Mesodermal cell (in vitro differentiated cells): ENCODE measurements at regions not wholly inside any gene's neighbourhood (a gene's known extent, or its start where the extent isn't known, plus 50 kb on each side); places are given as distances from the start of the nearest gene placed in this dataset.
"Not testable (repeated sequence)": the region's sequence is repeated elsewhere in the genome, so short reads cannot be mapped to it uniquely, and the experiment has no call there.

Experiments used
- H3K27ac ChIP-seq: 2 replicates; pipeline ENCODE4 v1.7.0; 2013; ENCODE audit warnings: mild to moderate bottlenecking, low read depth, low read length, moderate library complexity; ENCODE audit not compliant: severe bottlenecking
- H3K36me3 ChIP-seq: 2 replicates; pipeline ENCODE4 v1.7.1; 2013; ENCODE audit warnings: mild to moderate bottlenecking, low read length, moderate library complexity; ENCODE audit not compliant: control insufficient read depth, insufficient read depth
- H3K4me1 ChIP-seq: one replicate; pipeline ENCODE4 v1.7.1; 2013; ENCODE audit warnings: mild to moderate bottlenecking, low read length; ENCODE audit not compliant: insufficient read depth, control insufficient read depth, poor library complexity, severe bottlenecking
- H3K4me3 ChIP-seq: 2 replicates; pipeline ENCODE4 v1.7.0; 2013; ENCODE audit warnings: low read length, control low read depth, mild to moderate bottlenecking; ENCODE audit not compliant: insufficient read depth, poor library complexity, severe bottlenecking; ENCODE audit errors: extremely low read depth
- H3K9me3 ChIP-seq: 2 replicates; pipeline ENCODE4 v1.7.1; 2013; ENCODE audit warnings: mild to moderate bottlenecking, low read length, moderate library complexity; ENCODE audit not compliant: control insufficient read depth
- WGBS, 2 experiments: methylation state at CpG; one replicate each; pipeline ENCODE4 v1.1.5; 2013; ENCODE audit warnings: missing lambda C conversion rate in 2 of 2; ENCODE audit not compliant: insufficient coverage in 2 of 2; 5-methylcytosine and 5-hydroxymethylcytosine counted together

DNA sequence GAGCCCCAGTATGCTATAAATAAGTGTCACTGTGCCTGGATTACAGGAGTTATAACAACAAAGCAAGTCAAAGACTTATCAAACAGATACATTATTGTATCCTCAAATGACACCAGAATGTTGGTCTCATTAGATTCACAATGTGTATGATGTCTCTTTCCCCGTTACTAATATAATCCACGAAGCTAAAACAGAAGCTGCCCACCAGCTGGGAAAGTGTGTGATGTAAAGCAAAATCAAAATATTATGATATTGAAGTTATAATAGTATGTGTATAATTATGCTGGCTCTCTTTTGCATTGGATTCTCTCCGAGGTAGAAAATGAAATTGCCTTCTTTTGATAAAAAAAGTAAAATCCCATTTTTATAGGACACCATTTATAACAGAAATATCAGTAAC, 127.3 kb upstream of the MAN2A1 start:
- no CpG with 5 or more reads among the region's 3 CpGs for WGBS, 2 experiments
- H3K36me3 ChIP-seq, result no peaks in the 10 kb centered on the region
- peaks cover 4% of the 10 kb centered on the region for H3K4me1 ChIP-seq
- no peak overlapping the region for H3K27ac ChIP-seq
- H3K9me3 ChIP-seq, result no peaks in the 10 kb centered on the region
- H3K4me3 ChIP-seq, result no peak overlapping the region

DNA sequence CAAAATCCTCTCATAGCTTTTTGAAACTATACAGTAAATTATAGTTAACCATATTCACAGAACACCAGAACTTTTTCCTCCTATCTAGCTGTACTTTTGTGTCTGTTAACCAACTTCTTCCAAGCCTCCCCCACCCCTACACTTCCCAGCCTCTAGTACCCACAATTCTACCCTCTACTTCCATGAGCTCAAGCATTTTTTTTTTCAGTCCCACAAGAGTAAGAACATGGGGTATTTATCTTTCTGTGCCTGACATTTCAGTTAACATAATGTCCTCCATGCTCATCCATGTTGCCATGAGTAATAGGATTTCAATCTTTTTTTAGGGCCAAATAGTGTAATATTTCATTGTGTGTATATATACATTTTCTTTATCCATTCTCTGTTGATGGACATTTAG, 128.3 kb upstream of the MAN2A1 start:
- H3K36me3 ChIP-seq, result no peaks in the 10 kb centered on the region

DNA sequence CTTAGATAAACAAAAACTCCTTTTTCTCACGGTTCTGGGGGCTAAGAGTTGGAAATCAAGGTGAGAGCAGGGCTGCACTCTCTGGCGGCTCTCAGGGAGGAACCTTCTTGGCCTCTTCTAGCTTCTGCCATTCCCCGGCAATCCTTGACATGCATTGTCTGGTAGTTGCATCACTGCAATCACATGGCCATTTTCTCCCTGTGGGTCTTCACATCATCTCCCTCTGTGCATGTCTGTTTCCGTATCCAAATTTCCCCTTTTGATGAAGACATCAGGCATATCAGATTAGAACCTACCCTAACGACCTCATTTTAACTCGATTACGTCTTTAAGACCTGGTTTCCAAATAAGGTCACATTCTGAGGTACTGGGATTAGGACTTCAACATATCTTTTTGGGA, 129.2 kb upstream of the MAN2A1 start:
- H3K27ac ChIP-seq, result no peak overlapping the region
- H3K4me1 ChIP-seq, result no peaks in the 10 kb centered on the region
- WGBS, 2 experiments, result 85 to 89% methylated on average over 6 of the region's 7 CpGs
- no peaks in the 10 kb centered on the region for H3K9me3 ChIP-seq
- no peaks in the 10 kb centered on the region for H3K36me3 ChIP-seq
- no peak overlapping the region for H3K4me3 ChIP-seq

More for the DNA sequence above, 128.3 kb upstream of the MAN2A1 start:
- no peak overlapping the region for H3K27ac ChIP-seq
- H3K9me3 ChIP-seq, result no peaks in the 10 kb centered on the region
- H3K4me3 ChIP-seq, result no peak overlapping the region
- peaks cover 2% of the 10 kb centered on the region for H3K4me1 ChIP-seq

DNA sequence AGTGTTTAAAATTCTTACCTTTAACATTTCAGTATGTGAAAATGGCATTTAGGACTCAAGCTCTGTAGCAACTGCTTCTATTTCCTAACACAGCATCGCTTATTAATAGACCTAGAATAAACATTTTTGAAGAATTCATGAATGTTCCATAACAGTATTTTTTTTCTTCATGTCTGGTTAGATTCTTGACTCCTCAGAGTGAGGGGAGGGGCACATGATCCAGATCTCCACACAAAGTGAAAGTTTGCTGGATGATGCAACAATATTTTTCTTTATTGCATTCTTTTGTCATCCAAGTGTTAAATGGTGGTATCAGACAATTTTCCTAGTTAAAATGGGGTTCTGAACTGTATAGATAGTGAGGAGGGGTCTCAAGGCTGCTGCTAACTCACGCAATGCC, 130.8 kb upstream of the MAN2A1 start:
- no peaks in the 10 kb centered on the region for H3K4me1 ChIP-seq
- H3K4me3 ChIP-seq, result no peak overlapping the region
- no peaks in the 10 kb centered on the region for H3K9me3 ChIP-seq
- no CpG with 5 or more reads among the region's 2 CpGs for WGBS, 2 experiments
- H3K36me3 ChIP-seq, result no peaks in the 10 kb centered on the region
- H3K27ac ChIP-seq, result no peak overlapping the region

DNA sequence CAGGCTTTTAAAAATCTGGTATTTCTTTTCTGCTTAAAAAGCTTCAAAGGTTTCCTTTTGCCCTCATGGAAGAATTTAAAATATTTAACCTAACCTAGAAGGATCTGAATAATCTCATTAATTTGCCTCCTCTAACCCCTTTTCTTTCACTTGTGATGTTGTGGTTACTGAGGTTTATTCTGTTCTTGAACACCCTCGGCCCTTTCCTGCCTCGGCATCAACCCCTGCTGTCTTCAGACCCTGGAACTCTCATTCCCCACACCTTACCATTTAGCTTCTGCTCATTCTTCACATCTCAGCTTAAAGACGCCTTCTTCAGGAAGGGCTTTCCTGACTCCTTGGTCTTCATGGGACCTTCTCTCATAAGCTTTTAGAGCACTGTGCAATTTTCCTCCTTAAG, 131.4 kb upstream of the MAN2A1 start:
- Histone ChIP-seq H3K9me3 (no peaks in the 10 kb centered on the region), H3K27ac (no peak overlapping the region), H3K4me1 (no peaks in the 10 kb centered on the region), H3K36me3 (no peaks in the 10 kb centered on the region), H3K4me3 (no peak overlapping the region)
- 83 to 95% methylated on average over 1 to 2 of the region's 3 CpGs for WGBS, 2 experiments

DNA sequence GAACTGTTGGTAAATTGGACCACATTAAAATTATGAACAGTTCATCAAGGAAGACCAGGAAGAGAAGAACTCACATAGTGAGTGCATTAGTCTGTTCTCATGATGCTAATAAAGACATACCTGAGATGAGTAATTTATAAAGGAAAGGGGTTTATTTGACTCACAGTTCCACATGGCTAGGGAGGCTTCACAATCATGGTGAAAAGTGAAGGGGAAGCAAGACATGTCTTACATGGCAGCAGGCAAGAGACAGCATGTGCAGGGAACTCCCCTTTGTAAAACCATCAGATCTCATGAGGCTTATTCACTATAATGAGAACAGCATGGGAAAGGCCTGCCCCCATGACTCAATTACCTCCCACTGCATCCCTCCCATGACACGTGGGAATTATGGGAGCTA, 135.9 kb upstream of the MAN2A1 start:
- no peaks in the 10 kb centered on the region for H3K36me3 ChIP-seq
- WGBS, 2 experiments, result no CpG with 5 or more reads among the region's 1 CpG
- no peak overlapping the region for H3K4me3 ChIP-seq
- no peaks in the 10 kb centered on the region for H3K4me1 ChIP-seq
- H3K27ac ChIP-seq, result no peak overlapping the region
- peaks cover 11% of the 10 kb centered on the region for H3K9me3 ChIP-seq

DNA sequence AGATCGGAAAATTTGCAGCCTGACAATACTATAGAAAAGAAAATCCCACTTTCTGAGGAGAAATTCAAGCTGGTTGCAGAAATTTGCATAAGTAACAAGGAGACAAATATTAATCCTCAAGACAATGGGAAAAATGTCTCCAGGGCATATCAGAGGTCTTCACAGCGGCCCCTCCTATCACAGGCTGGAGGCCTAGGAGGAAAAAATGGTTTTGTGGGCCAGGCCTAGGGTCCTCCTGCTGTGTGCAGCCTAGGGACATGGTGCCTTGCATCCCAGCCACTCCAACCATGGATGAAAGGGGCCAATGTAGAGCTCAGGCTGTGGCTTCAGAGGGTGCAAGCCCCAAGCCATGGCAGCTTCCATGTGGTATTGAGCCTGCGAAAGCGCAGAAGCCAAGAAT, 138.5 kb upstream of the MAN2A1 start:
- H3K9me3 ChIP-seq, result peaks cover 11% of the 10 kb centered on the region
- H3K4me1 ChIP-seq, H3K4me3 ChIP-seq, H3K27ac ChIP-seq, H3K36me3 ChIP-seq: not testable (repeated sequence)
- WGBS, 2 experiments, result 87 to 97% methylated on average over 2 to 3 of the region's 4 CpGs

DNA sequence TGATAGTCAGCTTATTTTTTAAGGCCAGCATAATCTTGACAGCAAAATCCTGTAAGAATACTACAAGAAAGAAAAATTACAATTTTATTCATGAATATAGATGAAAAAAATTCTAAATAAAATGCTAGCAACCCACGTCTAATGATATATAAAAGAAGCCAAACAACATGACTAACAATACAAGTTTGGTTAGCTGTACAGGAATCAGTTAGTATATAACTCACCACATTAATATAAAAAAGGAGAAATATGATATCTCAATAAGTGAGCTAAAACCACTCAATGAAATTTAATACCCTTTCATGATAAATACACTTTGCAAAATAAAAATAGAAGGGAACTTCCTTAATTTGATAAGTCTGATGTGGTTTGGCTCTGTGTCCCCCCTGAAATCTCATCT, 139.7 kb upstream of the MAN2A1 start:
- H3K4me1 ChIP-seq, result no peaks in the 10 kb centered on the region
- WGBS, 2 experiments, result no CpG with 5 or more reads among the region's 1 CpG
- no peak overlapping the region for H3K27ac ChIP-seq
- H3K9me3 ChIP-seq, result peaks cover 11% of the 10 kb centered on the region
- H3K36me3 ChIP-seq, result no peaks in the 10 kb centered on the region
- H3K4me3 ChIP-seq, result no peak overlapping the region

DNA sequence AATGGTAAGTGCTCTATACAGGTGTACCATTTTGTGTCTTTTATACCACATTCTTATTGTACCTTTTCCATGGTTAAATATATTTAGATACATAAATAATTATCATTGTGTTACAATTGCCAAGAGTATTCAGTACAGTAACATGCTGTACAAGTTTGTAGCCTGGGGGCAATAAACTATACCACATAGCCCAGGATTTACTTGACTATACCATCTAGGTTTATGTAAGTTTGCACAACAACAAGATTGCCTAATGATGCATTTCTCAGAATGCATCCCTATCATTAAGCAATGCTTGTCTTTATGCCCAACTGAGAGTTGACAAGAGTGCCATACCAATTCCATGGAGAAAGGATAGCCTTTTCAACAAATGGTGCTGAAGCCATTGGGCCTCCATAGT, 136.7 kb upstream of the PJA2 start:
- H3K36me3 ChIP-seq, result no peaks in the 10 kb centered on the region
- no peaks in the 10 kb centered on the region for H3K4me1 ChIP-seq
- peaks cover 4% of the 10 kb centered on the region for H3K9me3 ChIP-seq
- H3K27ac ChIP-seq, result no peak overlapping the region
- H3K4me3 ChIP-seq, result no peak overlapping the region

DNA sequence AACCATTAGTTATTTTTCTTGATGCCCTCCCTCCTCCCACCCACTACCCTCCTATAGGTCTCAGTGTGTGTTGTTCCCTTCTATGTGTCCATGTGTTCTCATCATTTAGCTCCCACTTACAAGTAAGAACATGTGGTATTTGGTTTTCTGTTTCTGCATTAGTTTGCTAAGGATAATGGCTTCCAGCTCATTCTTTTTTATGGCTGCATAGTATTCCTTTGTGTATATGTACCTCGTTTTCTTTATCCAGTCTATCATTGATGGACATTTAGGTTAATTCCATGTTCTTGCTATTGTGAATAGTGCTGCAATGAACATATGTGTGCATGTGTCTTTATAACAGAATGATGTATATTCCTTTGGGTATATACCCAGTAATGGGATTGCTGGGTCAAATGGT, 135.1 kb upstream of the PJA2 start:
- H3K9me3 ChIP-seq, H3K27ac ChIP-seq, H3K36me3 ChIP-seq, H3K4me1 ChIP-seq, H3K4me3 ChIP-seq: not testable (repeated sequence)
- 80% methylated on average over 1 of the region's 1 CpG; no CpG with 5 or more reads in 1 of the 2 experiments for WGBS, 2 experiments

DNA sequence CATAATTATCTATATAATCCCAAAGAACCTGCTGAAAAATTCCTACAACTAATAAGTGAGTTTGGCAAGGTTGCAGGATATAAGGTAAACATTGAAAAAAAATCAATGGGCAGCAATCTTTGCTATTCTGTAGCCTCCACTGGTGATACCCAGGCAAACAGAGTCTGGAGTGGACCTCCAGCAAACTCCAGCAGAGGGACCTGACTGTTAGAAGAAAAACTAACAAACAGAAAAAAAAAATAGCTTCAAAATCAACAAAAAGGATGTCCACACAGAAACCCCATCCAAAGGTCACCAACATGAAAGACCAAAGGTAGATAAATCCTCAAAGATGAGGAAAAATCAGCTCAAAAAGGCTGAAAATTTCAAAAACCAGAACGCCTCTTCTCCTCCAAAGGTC, 128.9 kb upstream of the PJA2 start:
- WGBS, 2 experiments, result no CpG with 5 or more reads among the region's 1 CpG
- H3K36me3 ChIP-seq, H3K9me3 ChIP-seq, H3K4me3 ChIP-seq, H3K27ac ChIP-seq, H3K4me1 ChIP-seq: not testable (repeated sequence)

DNA sequence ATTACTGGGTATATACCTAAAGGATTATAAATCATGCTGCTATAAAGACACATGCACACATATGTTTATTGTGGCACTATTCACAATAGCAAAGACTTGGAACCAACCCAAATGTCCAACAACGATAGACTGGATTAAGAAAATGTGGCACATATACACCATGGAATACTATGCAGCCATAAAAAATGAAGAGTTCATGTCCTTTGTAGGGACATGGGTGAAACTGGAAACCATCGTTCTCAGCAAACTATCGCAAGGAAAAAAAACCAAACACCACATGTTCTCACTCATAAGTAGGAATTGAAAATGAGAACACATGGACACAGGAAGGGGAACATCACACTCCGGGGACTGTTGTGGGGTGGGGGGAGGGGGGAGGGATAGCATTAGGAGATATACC, 125.3 kb upstream of the PJA2 start:
- H3K9me3 ChIP-seq, H3K4me3 ChIP-seq, H3K27ac ChIP-seq, H3K36me3 ChIP-seq: not testable (repeated sequence)
- WGBS, 2 experiments, result no CpG with 5 or more reads among the region's 4 CpGs
- peaks cover 13% of the 10 kb centered on the region for H3K4me1 ChIP-seq
